K562 (cell line): ENCODE measurements at regions not wholly inside any gene's neighbourhood (a gene's known extent, or its start where the extent isn't known, plus 50 kb on each side); places are given as distances from the start of the nearest gene placed in this dataset.
"Not testable (repeated sequence)": the region's sequence is repeated elsewhere in the genome, so short reads cannot be mapped to it uniquely, and the experiment has no call there.

Experiments
- ATAC-seq: fragments of 200-7000 bp; cut with Tn5 transposase; 3 replicates; pipeline ENCODE4 v1.9.1; 2020; ENCODE audit warnings: moderate library complexity
- BruUV-seq: library from RNA; stranded (reverse); fragments of 400-500 nt; replicated peaks from 2 replicates; lab custom pipeline; 2021; lab: Mats Ljungman, UMichigan
- CTCF ChIA-PET: fragments of 300-600 bp; formaldehyde crosslinking; extraction: SDS; loops from one replicate; lab custom pipeline; 2021; ENCODE audit warnings: low intra/inter-chr PET ratio; lab: Yijun Ruan, JAX
- POLR2A ChIA-PET: fragments of 300-600, 350-650 bp; sonication (Branson Sonifier 250); formaldehyde crosslinking; extraction: SDS; loops from one replicate; lab custom pipeline; 2021; ENCODE audit warnings: antibody characterized with exemption, inconsistent platforms; lab: Yijun Ruan, JAX
- DNase-seq, 4 experiments: peaks; one replicate each; pipeline versions ENCODE4 v3.0.0 to v3.0.0-alpha.2; 2011 to 2018; ENCODE audit warnings: low spot score in 3 of 4, mixed read lengths in 3 of 4; ENCODE audit errors: extremely low read depth in 1 of 4
- FAIRE-seq: peaks from 2 replicates; lab custom pipeline; 2011; peaks lifted over from hg19 to GRCh38; lab: Jason Lieb, UNC
- H2AFZ ChIP-seq: 2 replicates; pipeline ENCODE4 v1.6.0; 2011; ENCODE audit warnings: low read depth, low read length, control low read depth, inconsistent platforms
- H3K27ac ChIP-seq: fragments of 200-600 bp; 3 replicates; pipeline ENCODE4 v1.8.0; 2011; ENCODE audit warnings: low read depth, mild to moderate bottlenecking, control low read depth, inconsistent platforms, low read length, moderate library complexity, mixed read lengths; ENCODE audit errors: extremely low read depth
- H3K27me3 ChIP-seq, 2 experiments: fragments of 300-600 bp in 1 of 2; 2 replicates in 1 of 2; 3 replicates in 1 of 2; pipeline versions ENCODE4 v1.6.0 to v1.8.0; 2011; ENCODE audit warnings: inconsistent platforms in 2 of 2, low read length in 2 of 2, mild to moderate bottlenecking in 1 of 2, mixed read lengths in 1 of 2, moderate library complexity in 1 of 2; ENCODE audit not compliant: control insufficient read depth in 2 of 2, insufficient read depth in 2 of 2
- H3K36me3 ChIP-seq: fragments of 300-600 bp; 3 replicates; pipeline ENCODE4 v1.8.0; 2011; ENCODE audit warnings: mild to moderate bottlenecking, low read length, inconsistent platforms; ENCODE audit not compliant: control insufficient read depth, insufficient read depth
- H3K4me1 ChIP-seq, 2 experiments: fragments of 200-600 bp in 1 of 2; replicated peaks in 1 of 2; 2 replicates in 1 of 2; 3 replicates in 1 of 2; pipeline versions ENCODE4 v1.5.1 to v1.8.0; 2011; ENCODE audit warnings: inconsistent platforms in 2 of 2, low read length in 2 of 2, mild to moderate bottlenecking in 1 of 2, mixed read lengths in 1 of 2, moderate library complexity in 1 of 2; ENCODE audit not compliant: control insufficient read depth in 2 of 2, insufficient read depth in 2 of 2
- H3K4me2 ChIP-seq: 2 replicates; pipeline ENCODE4 v1.6.1; 2011; ENCODE audit warnings: low read length, control low read depth, inconsistent platforms, mixed read lengths; ENCODE audit not compliant: insufficient read depth
- H3K4me3 ChIP-seq: fragments of 200-600 bp; sonication (generic), shearing (Covaris generic); 2 replicates; pipeline ENCODE4 v1.5.1; 2016; ENCODE audit warnings: control low read depth, inconsistent platforms
- H3K79me2 ChIP-seq: fragments of 200-600 bp; 3 replicates; pipeline ENCODE4 v1.8.0; 2011; ENCODE audit warnings: low read length, inconsistent platforms; ENCODE audit not compliant: control insufficient read depth, insufficient read depth
- H3K9ac ChIP-seq, 2 experiments: 2 replicates each; pipeline versions ENCODE4 v1.6.0 to v1.6.1; 2011; ENCODE audit warnings: low read depth in 2 of 2, low read length in 2 of 2, control low read depth in 1 of 2, inconsistent platforms in 1 of 2, mild to moderate bottlenecking in 1 of 2, mixed read lengths in 1 of 2; ENCODE audit not compliant: insufficient read depth in 1 of 2
- H3K9me1 ChIP-seq: one replicate; pipeline ENCODE4 v1.6.0; 2011; ENCODE audit warnings: inconsistent platforms, mild to moderate bottlenecking, low read length, moderate library complexity; ENCODE audit not compliant: control insufficient read depth, insufficient read depth
- H3K9me3 ChIP-seq: replicated peaks from 2 replicates; pipeline ENCODE4 v1.5.1; 2011; ENCODE audit warnings: low read depth, low read length, inconsistent platforms; ENCODE audit not compliant: control insufficient read depth, insufficient read depth
- H4K20me1 ChIP-seq: replicated peaks from 2 replicates; pipeline ENCODE4 v1.6.1; 2011; ENCODE audit warnings: low read length, inconsistent platforms, mixed read lengths; ENCODE audit not compliant: control insufficient read depth, insufficient read depth
- WGBS: fragments of 100-300 bp; shearing (Covaris generic); methylation state at CpG from one replicate; pipeline ENCODE4 v1.1.6; 2016; ENCODE audit warnings: low coverage, mixed read lengths; ENCODE audit not compliant: insufficient coverage; ENCODE audit errors: missing lambda C conversion rate; 5-methylcytosine and 5-hydroxymethylcytosine counted together
- in situ Hi-C: fragments of 300-500 bp; cut with MboI; formaldehyde crosslinking; loops from 4 replicates; pipeline ENCODE4 v1.15.0; 2018; ENCODE audit warnings: inconsistent platforms, mixed read lengths
- intact Hi-C: fragments of 100-400 bp; cut with micrococcal nuclease; formaldehyde crosslinking; loops from 2 replicates; pipeline ENCODE4 v1.14.2; 2022

- H3K4me3 ChIP-seq, H3K9me1 ChIP-seq, H2AFZ ChIP-seq, H3K79me2 ChIP-seq, H3K9ac ChIP-seq, BruUV-seq, H3K27me3 ChIP-seq, FAIRE-seq, ATAC-seq, intact Hi-C loops, DNase-seq, H3K4me1 ChIP-seq, H3K4me2 ChIP-seq, H3K9me3 ChIP-seq, CTCF ChIA-PET, H3K27ac ChIP-seq, H3K36me3 ChIP-seq, H4K20me1 ChIP-seq: not testable (repeated sequence)
- 50% methylated on average over 3 of the region's 3 CpGs for WGBS
- in situ Hi-C loops, result loop anchor here (10.0 kb wide), 1 partner anchor 246 kb away; no protein-coding TSS in a partner anchor
- POLR2A ChIA-PET, result interaction anchor here (0.5 to 1.1 kb wide), 3 partner anchors 14 to 147 kb away, joined by 3 to 4 read pairs (median 3); no protein-coding TSS in a partner anchor
Measured at GRCh38 chr22:25500671-25501070, 63.8 kb upstream of the GRK3 start.

DNA sequence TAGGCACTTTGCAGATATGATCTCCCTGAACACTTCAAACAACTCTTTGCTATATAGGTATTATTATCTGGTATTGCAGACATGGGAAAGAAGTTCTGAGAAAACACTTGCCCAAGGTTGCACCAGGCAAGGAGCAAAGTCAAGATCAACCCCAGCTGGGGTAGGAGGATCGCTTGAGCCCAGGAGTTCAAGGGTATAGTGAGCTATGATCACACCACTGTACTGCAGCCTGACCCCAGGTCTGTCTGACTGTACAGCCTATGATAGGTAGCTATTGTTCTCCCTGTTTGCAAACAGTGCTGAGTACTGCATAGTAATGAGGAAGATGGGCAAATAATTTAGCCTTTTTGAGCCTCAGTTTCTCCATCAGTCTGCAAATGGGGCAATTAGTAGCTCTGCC is 60.5 kb upstream of the GRK3 start:
- in situ Hi-C loops, result loop anchor here (10.0 kb wide), 1 partner anchor 249 kb away; no protein-coding TSS in a partner anchor
- H3K36me3 ChIP-seq, BruUV-seq, CTCF ChIA-PET, H3K79me2 ChIP-seq, H3K27me3 ChIP-seq, H3K9me1 ChIP-seq, H3K4me2 ChIP-seq, H2AFZ ChIP-seq, intact Hi-C loops, DNase-seq, H3K9me3 ChIP-seq, FAIRE-seq, H4K20me1 ChIP-seq, H3K4me1 ChIP-seq, H3K4me3 ChIP-seq, H3K27ac ChIP-seq, ATAC-seq, H3K9ac ChIP-seq: not testable (repeated sequence)
- WGBS, result 17% methylated on average over 1 of the region's 1 CpG
- POLR2A ChIA-PET, result interaction anchor here (0.6 to 1.2 kb wide), 2 partner anchors 10 to 354 kb away, joined by 3 to 4 read pairs; no protein-coding TSS in a partner anchor
